GM23248 (cell line): ENCODE measurements at regions not wholly inside any gene's neighbourhood (a gene's known extent, or its start where the extent isn't known, plus 50 kb on each side); places are given as distances from the start of the nearest gene placed in this dataset.

Source experiments
- EZH2 ChIP-seq: fragments of 200-600 bp; sonication (generic); IDR thresholded peaks from 2 replicates; pipeline ENCODE4 v1.6.1; 2018; ENCODE audit warnings: antibody characterized with exemption, mild to moderate bottlenecking; ENCODE audit not compliant: insufficient read depth, poor library complexity, severe bottlenecking
- EZH2phosphoT487 ChIP-seq: fragments of 200-600 bp; sonication (generic); IDR thresholded peaks from 2 replicates; pipeline ENCODE4 v1.6.1; 2018; ENCODE audit warnings: antibody characterized with exemption, moderate library complexity, mild to moderate bottlenecking, low read depth; ENCODE audit not compliant: insufficient read depth

GRCh38 chr6:168212362-168212761 is 107.2 kb downstream of the DACT2 start:
- TF ChIP-seq EZH2 (no peak), EZH2phosphoT487 (no peak)
